Keratinocyte (primary cell): ENCODE measurements at regions not wholly inside any gene's neighbourhood (a gene's known extent, or its start where the extent isn't known, plus 50 kb on each side); places are given as distances from the start of the nearest gene placed in this dataset.

Experiments
- DNase-seq: peaks from one replicate; pipeline ENCODE4 v3.0.0-alpha.2; 2011; ENCODE audit warnings: low read depth, missing footprints, low spot score
- FAIRE-seq: peaks from 2 replicates; lab custom pipeline; 2011; peaks lifted over from hg19 to GRCh38; lab: Jason Lieb, UNC
- H2AFZ ChIP-seq: 2 replicates; pipeline ENCODE4 v1.6.0; 2012; ENCODE audit warnings: low read length, control low read depth, inconsistent platforms; ENCODE audit not compliant: control insufficient read depth
- H3K27ac ChIP-seq: 2 replicates; pipeline ENCODE4 v1.5.1; 2011; ENCODE audit warnings: low read length; ENCODE audit not compliant: control insufficient read depth, insufficient read depth
- H3K27me3 ChIP-seq: 3 replicates; pipeline ENCODE4 v1.6.0; 2011; ENCODE audit warnings: low read length; ENCODE audit not compliant: control insufficient read depth, insufficient read depth; ENCODE audit errors: extremely low read depth
- H3K36me3 ChIP-seq, 2 experiments: 2 replicates in 1 of 2; 3 replicates in 1 of 2; pipeline ENCODE4 v1.5.1; 2011; ENCODE audit warnings: low read length in 2 of 2, mild to moderate bottlenecking in 1 of 2; ENCODE audit not compliant: control insufficient read depth in 2 of 2, insufficient read depth in 2 of 2; ENCODE audit errors: extremely low read depth in 1 of 2
- H3K4me1 ChIP-seq: 3 replicates; pipeline ENCODE4 v1.5.1; 2011; ENCODE audit warnings: low read length; ENCODE audit not compliant: control insufficient read depth, insufficient read depth; ENCODE audit errors: extremely low read depth
- H3K4me2 ChIP-seq: 3 replicates; pipeline ENCODE4 v1.6.0; 2011; ENCODE audit warnings: low read depth, low read length; ENCODE audit not compliant: control insufficient read depth, insufficient read depth; ENCODE audit errors: extremely low read depth
- H3K4me3 ChIP-seq, 3 experiments: fragments of 200-600 bp in 1 of 3; sonication (generic) in 1 of 3; 2 replicates in 2 of 3; 3 replicates in 1 of 3; pipeline ENCODE4 v1.5.1; 2011 to 2016; ENCODE audit warnings: low read length in 3 of 3, mild to moderate bottlenecking in 3 of 3, control low read depth in 2 of 3, inconsistent platforms in 1 of 3, low read depth in 1 of 3, mixed read lengths in 1 of 3, mixed run types in 1 of 3, moderate library complexity in 1 of 3; ENCODE audit not compliant: control insufficient read depth in 2 of 3, insufficient read depth in 2 of 3; ENCODE audit errors: extremely low read depth in 1 of 3
- H3K79me2 ChIP-seq: 2 replicates; pipeline ENCODE4 v1.6.0; 2012; ENCODE audit warnings: low read length; ENCODE audit not compliant: control insufficient read depth, insufficient read depth
- H3K9ac ChIP-seq: 3 replicates; pipeline ENCODE4 v1.6.0; 2011; ENCODE audit warnings: low read length; ENCODE audit not compliant: control insufficient read depth, insufficient read depth; ENCODE audit errors: extremely low read depth
- H3K9me1 ChIP-seq: 3 replicates; pipeline ENCODE4 v1.6.0; 2011; ENCODE audit warnings: low read length; ENCODE audit not compliant: control insufficient read depth, insufficient read depth; ENCODE audit errors: extremely low read depth
- H3K9me3 ChIP-seq: 2 replicates; pipeline ENCODE4 v1.5.1; 2012; ENCODE audit warnings: low read depth, low read length; ENCODE audit not compliant: control insufficient read depth
- H4K20me1 ChIP-seq: 3 replicates; pipeline ENCODE4 v1.6.0; 2011; ENCODE audit warnings: low read length; ENCODE audit not compliant: control insufficient read depth, insufficient read depth; ENCODE audit errors: extremely low read depth
- EZH2 ChIP-seq: IDR thresholded peaks from one replicate; pipeline ENCODE4 v1.6.1; 2012; ENCODE audit warnings: inconsistent platforms, mild to moderate bottlenecking, low read length, moderate library complexity
- dilution Hi-C: fragments of 300-500 bp; cut with MboI; formaldehyde crosslinking; loops from one replicate; pipeline ENCODE4 v1.7.0; 2020; ENCODE audit warnings: low sequenced_read_pairs; ENCODE audit not compliant: extremely low pct_ligation_motif_present
- TF ChIP-seq, protein P1 (sequence below), 3 experiments: IDR thresholded peaks in 1 of 3; conservative IDR thresholded peaks in 1 of 3; optimal IDR thresholded peaks in 1 of 3; 2 replicates in 2 of 3; 3 replicates in 1 of 3; pipeline versions ENCODE3 to v1.5.1; 2011; ENCODE audit warnings: low read length in 3 of 3, mild to moderate bottlenecking in 3 of 3, moderate library complexity in 2 of 3, control low read depth in 1 of 3, inconsistent platforms in 1 of 3; ENCODE audit not compliant: insufficient read depth in 2 of 3; ENCODE audit errors: extremely low read depth in 1 of 3

DNA sequence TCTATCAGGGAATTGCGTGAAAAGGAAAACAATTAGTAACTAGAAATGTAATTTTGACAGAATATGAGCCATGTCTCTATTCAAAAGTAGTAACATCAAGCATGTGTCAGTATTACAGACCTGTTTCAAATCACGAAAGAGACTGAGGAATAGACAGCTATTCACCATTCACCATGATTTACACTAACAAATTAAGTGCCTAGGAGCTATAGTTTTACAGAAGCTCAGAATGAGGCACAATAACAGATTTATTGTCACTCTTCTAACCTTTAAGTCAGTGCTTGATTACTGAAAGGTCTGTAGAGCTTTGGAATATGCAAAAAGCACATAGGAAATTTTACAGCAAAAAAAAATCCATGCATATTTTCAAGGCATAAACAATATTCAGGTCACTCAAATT lies 208.2 kb downstream of the SLCO4C1 start:
- Histone ChIP-seq H3K9me1 (no peaks in the 10 kb centered on the region), H3K4me2 (no peak overlapping the region), H3K4me1 (no peaks in the 10 kb centered on the region), H3K9me3 (no peaks in the 10 kb centered on the region), H3K9ac (no peak overlapping the region), H4K20me1 (no peaks in the 10 kb centered on the region), H3K27me3 (no peaks in the 10 kb centered on the region), H2AFZ (no peak overlapping the region), H3K4me3 (no peak overlapping the region), H3K36me3 (no peaks in the 10 kb centered on the region), H3K79me2 (no peaks in the 10 kb centered on the region), H3K27ac (no peak overlapping the region)
- FAIRE-seq (no peak), DNase-seq (no peak)
- dilution Hi-C loops = no loop called here
- TF ChIP-seq EZH2 = no peak
- TF ChIP-seq, protein P1, sequence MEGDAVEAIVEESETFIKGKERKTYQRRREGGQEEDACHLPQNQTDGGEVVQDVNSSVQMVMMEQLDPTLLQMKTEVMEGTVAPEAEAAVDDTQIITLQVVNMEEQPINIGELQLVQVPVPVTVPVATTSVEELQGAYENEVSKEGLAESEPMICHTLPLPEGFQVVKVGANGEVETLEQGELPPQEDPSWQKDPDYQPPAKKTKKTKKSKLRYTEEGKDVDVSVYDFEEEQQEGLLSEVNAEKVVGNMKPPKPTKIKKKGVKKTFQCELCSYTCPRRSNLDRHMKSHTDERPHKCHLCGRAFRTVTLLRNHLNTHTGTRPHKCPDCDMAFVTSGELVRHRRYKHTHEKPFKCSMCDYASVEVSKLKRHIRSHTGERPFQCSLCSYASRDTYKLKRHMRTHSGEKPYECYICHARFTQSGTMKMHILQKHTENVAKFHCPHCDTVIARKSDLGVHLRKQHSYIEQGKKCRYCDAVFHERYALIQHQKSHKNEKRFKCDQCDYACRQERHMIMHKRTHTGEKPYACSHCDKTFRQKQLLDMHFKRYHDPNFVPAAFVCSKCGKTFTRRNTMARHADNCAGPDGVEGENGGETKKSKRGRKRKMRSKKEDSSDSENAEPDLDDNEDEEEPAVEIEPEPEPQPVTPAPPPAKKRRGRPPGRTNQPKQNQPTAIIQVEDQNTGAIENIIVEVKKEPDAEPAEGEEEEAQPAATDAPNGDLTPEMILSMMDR (optimal IDR thresholded peaks at IDR 0.05 in 1 of 3, IDR thresholded peaks at IDR 0.05 in 1 of 3, conservative IDR thresholded peaks at IDR 0.05 in 1 of 3; ENCODE audit: extremely low read depth in 1 of 3, insufficient read depth in 2 of 3, low read length in 3 of 3) = no peak

DNA sequence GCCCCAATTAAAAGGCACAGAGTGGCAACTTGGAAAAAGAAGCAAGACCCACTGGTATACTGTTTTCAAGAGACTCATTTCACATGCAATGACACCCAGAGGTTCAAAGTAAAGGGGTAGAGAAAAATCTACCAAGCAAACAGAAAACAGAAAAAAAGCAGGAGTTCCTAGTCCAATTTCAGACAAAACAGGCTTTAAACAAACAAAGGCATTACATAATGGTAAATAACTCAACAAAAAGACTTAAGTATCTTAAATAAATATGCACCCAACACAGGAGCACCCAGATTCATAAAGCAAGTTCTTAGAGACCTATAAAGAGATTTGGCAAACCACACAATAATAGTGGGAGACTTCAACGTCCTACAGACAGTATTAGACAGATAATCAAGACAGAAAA lies 215.8 kb downstream of the SLCO4C1 start:
- DNase-seq = no peak
- Histone ChIP-seq H3K27ac (no peak overlapping the region), H3K4me2 (no peak overlapping the region), H3K4me3 (no peak overlapping the region), H3K4me1 (no peaks in the 10 kb centered on the region), H3K36me3 (no peaks in the 10 kb centered on the region), H3K9me1 (no peaks in the 10 kb centered on the region), H2AFZ (no peak overlapping the region), H3K9me3 (peaks cover 4% of the 10 kb centered on the region), H4K20me1 (no peaks in the 10 kb centered on the region), H3K79me2 (no peaks in the 10 kb centered on the region), H3K9ac (no peak overlapping the region), H3K27me3 (no peaks in the 10 kb centered on the region)
- no peak for FAIRE-seq
- dilution Hi-C loops = no loop called here
- TF ChIP-seq, protein P1 (optimal IDR thresholded peaks at IDR 0.05 in 1 of 3, IDR thresholded peaks at IDR 0.05 in 1 of 3, conservative IDR thresholded peaks at IDR 0.05 in 1 of 3; ENCODE audit: extremely low read depth in 1 of 3, insufficient read depth in 2 of 3, low read length in 3 of 3) = no peak
- TF ChIP-seq EZH2 = no peak
